ENCODE measurements at regions not wholly inside any gene's neighbourhood (a gene's known extent, or its start where the extent isn't known, plus 50 kb on each side); places are given as distances from the start of the nearest gene placed in this dataset.

DNA sequence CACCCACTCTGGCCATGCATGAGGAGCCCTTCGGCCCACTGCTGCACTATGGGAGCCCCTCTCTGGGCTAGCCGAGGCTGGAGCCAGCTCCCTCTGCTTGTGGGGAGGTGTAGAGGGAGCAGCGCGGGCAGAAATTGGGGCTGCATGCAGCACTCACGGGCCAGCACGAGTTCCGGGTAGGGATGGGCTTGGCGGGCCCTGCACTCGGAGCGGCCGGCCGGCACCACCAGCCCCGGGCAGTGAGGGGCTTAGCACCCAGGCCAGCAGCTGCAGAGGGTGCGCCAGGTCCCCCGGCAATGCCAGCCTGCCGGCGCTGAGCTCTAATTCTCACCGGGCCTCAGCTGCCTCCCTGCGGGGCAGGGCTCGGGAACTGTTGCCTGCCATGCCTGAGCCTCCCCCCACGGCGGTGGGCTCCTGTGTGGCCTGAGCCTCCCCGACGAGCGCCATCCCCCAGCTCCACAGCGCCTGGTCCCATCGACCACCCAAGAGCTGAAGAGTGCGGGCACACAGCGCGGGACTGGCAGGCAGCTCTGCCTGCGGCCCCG, 209.0 kb downstream of the LTN1 start:
- DNase-seq (ENCODE audit: low spot score), result no peak

- DNase-seq (ENCODE audit: low spot score), result peak; percentile 51
These were observed 210.9 kb downstream of the LTN1 start for GRCh38 chr21:28781602-28782276.

- peak; percentile 92 for DNase-seq (ENCODE audit: low spot score)
These were observed 212.8 kb downstream of the LTN1 start for GRCh38 chr21:28779914-28780313.

GRCh38 chr21:28776251-28776650, 216.4 kb downstream of the LTN1 start:
- peak; percentile 85 for DNase-seq (ENCODE audit: low spot score)

- no peak for DNase-seq (ENCODE audit: low spot score)
These were observed 217.6 kb downstream of the LTN1 start for GRCh38 chr21:28775071-28775470.

- peak; percentile 87 for DNase-seq (ENCODE audit: low spot score)
These were observed 219.6 kb downstream of the LTN1 start for GRCh38 chr21:28773036-28773435.

DNA sequence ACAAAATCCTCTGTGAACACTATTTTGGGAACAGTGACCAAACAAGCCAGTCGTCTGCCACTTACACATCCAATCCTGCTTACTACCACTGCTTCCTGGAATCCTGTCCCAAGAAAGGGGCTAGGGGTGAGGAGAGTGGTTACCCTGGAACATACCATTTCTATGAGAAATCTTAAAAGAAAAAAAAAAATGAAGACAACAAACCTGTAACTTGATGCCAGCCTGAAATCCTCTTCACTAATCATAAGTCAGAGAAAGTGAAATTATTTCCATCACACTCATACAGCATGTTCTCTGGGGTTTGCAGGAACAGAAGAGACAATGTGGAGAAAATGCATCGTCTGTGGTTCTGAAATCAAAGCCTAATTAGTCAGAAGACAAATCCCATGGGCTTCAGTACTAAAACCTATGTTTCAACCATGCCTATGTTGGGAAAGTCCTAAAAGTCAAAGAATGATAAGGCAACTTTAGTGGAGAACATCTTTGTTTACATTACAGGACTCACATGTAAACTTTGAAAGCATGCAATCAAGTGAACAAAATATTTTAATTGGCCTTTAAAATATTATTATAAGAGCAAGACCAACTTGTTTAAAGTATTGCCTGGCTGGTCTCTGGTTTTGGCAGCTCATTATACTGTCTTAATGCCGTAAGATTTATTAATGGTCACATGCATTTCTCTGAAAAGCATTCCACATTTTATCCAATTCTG, 220.7 kb downstream of the LTN1 start:
- DNase-seq (ENCODE audit: low spot score), result peak; percentile 89

DNA sequence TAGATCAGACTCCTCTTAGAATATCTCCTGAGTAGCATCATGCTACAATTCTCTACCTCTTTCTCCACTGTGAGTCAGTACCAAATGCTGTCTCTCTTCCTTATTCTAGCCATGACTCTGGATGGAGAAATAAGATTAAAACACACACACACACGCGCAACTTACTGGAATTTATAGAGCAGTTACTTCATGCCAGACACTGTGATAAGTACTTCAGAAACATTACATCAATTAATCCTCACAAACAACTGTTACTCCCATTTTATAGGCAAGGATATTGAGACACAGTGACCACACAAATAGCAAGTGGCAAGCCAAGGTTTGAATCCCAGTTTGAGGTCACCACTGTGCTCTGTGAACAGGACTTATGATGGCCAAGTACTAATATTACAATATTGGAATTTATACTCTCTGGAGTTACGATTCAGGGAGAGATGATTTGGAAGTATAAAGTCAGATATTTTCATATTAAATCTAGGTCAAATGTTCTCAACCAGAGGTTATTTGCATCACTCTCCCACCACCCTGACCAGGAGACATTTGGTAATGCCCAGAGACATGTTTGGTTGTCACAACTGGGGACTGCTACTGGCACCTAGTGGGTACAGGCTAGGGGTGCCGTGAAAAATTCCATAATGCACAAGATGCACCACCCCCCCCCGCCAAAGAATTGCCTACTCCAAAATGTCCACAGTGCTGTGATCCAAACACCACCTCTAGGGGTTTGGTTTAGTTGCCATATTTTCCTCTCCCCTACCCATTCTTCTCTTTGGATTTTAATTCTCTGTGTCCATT, 221.6 kb downstream of the LTN1 start:
- peak; percentile 30 for DNase-seq (ENCODE audit: low spot score)

GRCh38 chr21:28769683-28770082, 223.0 kb downstream of the LTN1 start:
- peak; percentile 37 for DNase-seq (ENCODE audit: low spot score)

DNA sequence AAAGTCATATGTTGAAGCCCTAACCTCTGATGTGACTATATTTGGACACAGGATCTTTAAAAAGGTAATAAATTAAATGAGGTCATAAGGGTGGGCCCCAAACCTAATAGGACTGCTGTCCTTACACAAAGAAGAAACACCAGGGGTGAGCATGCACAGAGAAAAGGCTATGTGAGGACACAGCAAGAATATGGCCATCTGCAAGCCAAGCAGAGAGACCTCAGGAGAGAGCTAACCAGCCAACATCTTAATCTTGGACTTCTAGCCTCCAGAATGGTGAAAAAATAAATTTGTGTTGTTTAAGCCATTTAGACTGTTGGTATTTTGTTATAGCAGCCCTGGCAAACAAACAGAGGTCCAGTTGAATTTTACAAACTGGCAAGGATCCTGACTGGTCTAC, 223.9 kb downstream of the LTN1 start:
- DNase-seq (ENCODE audit: low spot score), result no peak

- no peak for DNase-seq (ENCODE audit: low spot score)
These were observed 225.2 kb downstream of the LTN1 start for GRCh38 chr21:28767523-28767922.

DNA sequence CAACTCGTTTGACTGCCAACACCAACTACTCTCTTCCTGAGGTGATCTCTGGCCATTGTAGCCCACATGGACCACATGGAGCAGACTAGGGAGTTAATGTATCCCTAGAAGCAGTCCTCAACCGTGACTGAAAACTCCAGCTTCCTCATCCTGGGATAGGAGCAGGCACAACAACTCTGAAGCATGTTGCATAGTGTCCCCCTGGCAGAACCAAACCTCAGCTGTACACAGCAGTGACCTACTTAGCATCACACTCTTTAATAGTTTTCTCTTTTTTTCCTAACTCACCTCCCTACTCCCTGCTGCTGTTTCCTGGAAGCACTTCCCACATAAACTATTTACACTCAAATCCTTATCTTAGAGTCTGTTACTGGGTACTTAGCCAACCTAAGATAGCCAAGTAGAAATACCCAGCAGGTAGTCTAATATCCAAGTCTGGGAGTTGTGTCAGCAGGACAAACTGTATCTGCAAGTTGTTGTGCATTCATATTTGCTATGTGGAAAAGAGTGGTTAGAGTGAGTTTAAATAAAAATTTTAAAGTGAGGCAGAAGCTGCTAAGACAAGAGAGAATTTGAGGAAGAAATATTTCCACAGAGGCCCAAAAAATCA, 228.8 kb downstream of the LTN1 start:
- DNase-seq (ENCODE audit: low spot score), result no peak

- no peak for DNase-seq (ENCODE audit: low spot score)
These were observed 230.3 kb downstream of the LTN1 start for GRCh38 chr21:28762357-28762735.

DNA sequence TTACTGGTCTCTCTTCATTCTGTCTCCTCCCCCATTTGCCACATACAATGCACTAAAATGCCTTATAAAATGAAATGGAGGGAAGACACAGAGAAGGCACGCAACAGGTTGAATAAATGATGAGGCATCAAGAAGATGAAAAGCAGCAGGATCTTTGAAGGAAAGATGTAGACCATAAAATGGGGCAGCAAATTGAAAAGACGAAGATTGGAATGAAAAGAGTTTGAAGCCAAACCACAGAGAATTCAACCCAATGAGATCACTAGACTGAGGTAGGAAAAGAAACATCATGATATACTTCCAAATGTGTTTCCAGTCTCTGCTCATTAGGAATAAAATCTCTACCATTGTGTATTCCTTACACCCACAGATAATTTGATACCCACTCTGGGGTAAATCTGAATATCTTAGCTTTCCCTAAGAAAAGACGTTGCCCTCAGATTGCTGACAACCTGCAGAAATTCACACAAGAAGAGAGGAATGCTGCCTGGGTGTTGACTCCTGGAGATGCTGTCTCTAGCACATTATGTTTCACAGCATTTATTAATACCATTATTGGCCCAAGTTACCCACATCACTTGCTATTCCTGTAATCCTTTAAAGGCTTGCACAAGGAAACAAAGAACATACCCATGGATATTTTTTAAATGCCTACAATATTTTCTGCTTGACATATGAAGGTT, 230.9 kb downstream of the LTN1 start:
- no peak for DNase-seq (ENCODE audit: low spot score)

GRCh38 chr21:28758883-28759242, 233.8 kb downstream of the LTN1 start:
- no peak for DNase-seq (ENCODE audit: low spot score)

GRCh38 chr21:28758042-28758882, 234.4 kb downstream of the LTN1 start:
- DNase-seq (ENCODE audit: low spot score), result no peak

GRCh38 chr21:28754862-28755261, 237.8 kb downstream of the LTN1 start:
- DNase-seq (ENCODE audit: low spot score), result no peak

- DNase-seq (ENCODE audit: low spot score), result no peak
These were observed 238.5 kb downstream of the LTN1 start for GRCh38 chr21:28754127-28754611.

DNA sequence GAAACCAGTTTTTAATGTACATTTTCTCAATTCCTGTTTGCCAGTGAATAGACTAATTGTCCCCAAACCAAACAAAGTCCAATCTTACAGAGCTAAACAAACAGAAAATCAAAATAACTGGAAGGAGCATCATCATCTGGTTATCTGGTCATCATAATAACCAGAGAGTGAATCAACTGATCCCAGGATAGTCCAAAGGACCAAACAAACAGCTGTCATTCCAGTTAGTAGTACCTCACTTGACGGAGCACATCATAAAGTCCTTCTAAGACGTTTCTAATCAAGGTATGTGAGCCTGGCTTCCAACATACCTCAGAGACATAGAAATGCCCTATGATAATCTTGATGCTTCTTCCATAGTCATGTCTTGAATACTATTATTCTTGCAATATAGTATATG, 240.5 kb downstream of the LTN1 start:
- DNase-seq (ENCODE audit: low spot score), result no peak

GRCh38 chr21:28751176-28751575, 241.5 kb downstream of the LTN1 start:
- no peak for DNase-seq (ENCODE audit: low spot score)

GRCh38 chr21:28750565-28750964, 242.1 kb downstream of the LTN1 start:
- DNase-seq (ENCODE audit: low spot score), result no peak
